ENCODE measurements at regions not wholly inside any gene's neighbourhood (a gene's known extent, or its start where the extent isn't known, plus 50 kb on each side); places are given as distances from the start of the nearest gene placed in this dataset.
"Not testable (repeated sequence)": the region's sequence is repeated elsewhere in the genome, so short reads cannot be mapped to it uniquely, and the experiment has no call there.

DNA sequence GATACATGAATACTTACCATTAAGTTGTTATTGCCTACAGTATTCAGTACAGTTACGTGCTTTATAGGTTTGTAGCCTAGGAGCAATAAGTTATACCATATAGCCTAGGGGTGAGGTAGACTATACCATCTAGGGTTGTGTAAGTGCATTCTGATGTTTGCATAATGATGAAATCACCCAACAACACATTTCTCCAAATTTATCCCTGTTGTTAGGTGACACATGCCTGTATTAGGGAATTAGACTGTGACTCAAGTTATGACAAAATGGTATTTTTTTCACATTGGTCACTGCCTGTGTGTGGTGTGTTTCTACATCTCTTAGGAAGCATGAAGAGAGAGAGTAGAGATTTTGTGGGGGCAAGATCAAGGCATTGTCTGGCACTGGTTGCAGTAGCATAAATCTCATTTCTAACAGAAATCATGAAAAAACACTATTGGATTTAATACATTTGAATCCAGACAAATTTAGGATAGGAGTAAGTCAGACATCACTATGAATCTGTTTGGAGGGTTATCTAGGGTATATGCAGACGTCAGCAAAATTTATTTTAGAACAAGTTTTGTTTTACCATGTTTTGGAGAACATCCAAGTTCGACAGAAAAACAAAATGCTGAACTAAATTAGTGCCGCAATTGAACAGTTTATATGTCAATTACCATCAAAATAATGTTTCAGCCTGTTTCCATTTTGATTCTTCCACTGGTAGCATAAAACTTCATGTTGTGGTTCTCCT is 332.1 kb downstream of the LMO7 start:
- no peak for DNase-seq

DNA sequence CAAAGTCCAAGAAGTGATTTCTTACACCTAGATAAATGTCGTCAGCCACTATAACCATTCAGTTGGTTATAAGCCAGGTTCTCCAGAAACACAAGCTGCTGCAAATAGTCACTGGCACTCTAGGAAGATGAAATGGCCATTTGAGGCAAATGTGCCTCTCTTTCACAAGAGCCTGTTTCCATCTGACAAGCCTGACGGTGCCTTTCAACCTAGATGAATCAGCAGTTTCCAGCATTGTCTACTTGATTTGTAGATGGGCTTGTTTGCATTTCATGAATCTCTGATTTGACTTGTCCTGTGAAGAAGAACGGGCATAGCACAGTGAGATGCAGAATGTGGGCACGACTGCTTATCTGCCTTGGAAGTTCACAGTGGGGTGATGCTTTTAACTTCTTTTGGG is 327.2 kb downstream of the LMO7 start:
- DNase-seq: no peak

DNA sequence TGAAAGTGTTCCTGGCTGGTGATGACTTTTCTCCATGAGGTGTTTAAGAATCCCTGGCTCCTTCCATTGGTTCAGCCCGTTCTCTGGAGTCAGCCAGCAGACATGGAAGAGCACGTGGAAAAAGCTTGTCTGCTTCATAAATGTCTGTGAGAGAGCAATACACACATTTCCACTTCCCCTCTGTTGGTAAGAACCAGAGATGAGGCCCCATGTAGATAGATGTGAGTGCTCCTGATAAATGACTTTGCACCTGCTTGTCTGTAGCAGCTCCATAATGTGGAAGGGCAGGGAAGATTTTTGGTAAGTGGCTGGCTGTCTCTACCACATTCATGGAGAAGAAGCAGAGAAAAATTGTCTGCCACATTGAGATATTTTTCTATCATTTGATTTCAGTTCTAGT is 325.8 kb downstream of the LMO7 start:
- no peak for DNase-seq

DNA sequence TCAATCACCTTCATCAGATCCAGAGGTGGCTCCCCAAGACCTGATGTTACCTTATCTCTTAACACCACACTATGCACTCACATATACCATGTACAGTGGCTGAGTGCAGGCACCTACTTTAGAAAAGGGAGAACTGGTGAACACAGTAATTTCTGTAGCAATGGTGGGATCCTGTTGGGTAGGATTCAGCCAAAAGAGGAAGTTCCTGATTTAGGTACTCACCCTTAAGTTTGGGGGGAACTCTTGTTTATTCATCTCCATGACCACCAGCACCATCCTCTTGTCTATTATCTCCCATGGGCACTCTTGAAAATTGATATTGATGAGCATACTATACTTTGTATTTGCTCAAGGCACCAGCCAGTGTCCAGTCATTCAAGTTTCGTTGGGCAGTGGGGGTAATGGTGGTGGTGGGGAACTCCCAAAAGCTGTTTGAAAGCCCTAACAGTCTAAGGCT is 324.4 kb downstream of the LMO7 start:
- DNase-seq: no peak

DNA sequence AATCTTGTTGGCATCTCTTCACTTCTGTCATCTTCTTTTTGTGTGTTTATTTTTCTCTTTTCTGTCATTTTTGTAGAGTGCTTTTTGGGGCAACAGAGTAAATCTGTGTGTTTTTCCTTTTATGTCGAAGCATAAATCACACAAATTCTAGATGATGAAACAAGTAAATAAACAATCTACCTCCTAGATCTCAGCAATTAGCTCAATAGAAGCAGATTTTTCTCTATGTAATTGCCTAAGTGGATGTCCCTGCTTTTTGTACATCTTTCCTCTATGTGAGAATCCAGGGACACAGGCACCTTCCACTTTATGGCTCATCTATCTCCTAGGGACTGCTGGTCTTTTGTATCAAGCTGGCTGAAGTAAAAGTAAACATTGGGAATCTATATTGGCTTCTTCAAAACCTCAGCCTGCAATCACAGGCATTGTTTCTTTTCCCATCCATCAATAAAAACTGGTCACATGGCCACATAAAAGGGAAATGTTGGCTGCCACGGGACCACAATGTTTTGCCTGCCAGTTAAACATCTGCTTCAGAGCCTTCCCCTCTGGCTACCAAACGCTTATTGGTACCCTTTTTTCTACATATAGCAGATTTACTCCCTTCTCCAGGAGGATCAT is 323.8 kb downstream of the LMO7 start:
- no peak for DNase-seq

DNA sequence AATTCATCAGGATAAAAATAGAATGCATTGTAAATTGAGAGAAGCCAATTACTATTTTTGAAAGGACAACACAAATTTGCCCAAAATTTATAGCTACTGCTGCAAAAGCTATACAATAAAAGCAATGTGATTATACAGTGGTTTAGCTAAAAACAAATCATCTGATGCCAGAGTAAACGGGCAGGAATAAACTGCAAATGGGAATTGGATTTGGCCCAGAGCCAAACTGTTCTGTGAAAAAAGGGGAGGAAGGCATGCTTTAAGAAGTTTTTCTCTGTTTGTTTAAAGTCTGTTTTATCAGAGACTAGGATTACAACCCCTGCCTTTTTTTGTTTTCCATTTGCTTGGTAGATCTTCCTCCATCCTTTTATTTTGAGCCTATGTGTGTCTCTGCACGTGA is 317.5 kb downstream of the LMO7 start:
- not testable (repeated sequence) for DNase-seq

DNA sequence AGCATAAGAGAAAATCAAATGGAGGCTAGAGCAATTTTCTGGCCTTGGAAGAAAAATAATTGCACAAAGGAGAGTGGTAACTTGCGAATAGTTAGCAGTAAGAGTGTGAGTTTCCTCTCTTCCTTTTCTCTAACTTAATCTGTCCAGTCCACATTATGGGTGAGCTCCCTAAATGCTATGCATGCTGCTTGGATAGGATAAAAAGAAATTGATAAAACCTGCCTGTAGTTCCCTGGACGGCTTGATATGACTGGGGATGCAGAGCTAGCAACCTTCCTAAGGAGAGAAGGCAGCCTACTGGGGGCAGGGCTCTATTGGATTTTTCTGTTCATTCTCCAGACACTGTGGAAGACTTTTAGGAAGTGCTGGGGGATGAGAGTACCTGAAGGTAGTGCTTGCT is 311.3 kb downstream of the LMO7 start:
- no peak for DNase-seq

DNA sequence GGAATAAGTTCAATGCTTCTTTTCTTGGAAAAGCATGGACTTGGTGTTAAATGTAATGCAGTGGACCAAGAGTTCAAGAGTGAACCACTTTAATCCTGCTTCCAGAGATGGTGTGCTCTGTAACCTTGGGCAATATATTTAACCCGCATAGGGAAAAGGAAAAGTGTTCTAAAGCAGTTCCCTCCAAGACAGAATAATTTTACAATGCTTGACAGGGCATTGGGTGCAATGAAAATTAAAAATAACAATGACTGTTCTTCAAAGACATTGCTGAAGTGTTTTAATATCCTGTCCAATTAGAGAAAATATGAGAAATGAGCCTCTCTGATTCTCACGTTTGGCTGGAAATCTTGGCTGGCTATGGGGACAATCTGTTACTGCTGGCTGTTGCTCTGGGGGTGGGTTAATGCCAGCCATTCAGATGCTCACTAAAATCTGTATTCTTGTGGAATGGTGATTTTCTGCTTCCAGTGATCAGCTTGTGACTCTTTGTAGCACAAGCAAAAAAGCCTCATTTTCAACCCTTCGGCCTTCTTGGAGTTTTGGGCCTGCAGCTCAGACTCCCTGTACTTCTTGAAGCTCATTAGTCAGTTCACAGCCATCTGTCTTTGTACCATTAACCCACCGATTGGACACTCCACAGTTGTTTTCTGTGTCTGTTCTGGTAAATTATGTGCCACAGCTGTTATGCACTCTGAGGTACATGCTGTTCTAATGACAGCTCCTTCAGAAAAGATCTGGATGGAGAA is 310.6 kb downstream of the LMO7 start:
- no peak for DNase-seq

DNA sequence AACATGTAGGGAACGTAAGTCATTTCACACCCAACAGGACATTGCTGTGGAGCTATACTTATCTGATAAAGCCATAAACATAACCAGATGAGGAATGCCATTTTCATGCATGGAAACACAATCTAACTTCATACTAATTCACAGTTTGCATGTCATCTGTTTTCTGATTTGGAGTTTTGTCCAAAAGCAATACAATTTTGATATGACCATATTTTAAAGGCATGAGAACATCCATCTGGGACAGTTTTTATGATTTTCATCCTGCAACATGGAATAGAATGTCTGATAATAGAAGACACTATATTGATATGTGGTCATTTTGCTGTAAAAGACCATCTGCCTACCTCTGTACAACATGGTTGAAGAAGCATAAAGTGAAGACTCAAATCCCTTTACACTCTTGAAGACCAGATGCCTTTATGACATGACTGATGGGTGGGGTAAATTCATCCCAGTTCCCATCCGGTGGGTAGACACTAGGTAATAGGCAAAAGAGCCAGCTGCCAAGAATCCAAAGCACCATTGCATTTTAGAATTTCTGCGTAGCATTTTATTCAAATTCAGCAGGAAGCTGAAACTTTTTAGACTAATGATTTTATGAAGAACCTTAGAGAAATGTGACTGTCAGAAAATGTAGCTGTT is 309.8 kb downstream of the LMO7 start:
- no peak for DNase-seq

DNA sequence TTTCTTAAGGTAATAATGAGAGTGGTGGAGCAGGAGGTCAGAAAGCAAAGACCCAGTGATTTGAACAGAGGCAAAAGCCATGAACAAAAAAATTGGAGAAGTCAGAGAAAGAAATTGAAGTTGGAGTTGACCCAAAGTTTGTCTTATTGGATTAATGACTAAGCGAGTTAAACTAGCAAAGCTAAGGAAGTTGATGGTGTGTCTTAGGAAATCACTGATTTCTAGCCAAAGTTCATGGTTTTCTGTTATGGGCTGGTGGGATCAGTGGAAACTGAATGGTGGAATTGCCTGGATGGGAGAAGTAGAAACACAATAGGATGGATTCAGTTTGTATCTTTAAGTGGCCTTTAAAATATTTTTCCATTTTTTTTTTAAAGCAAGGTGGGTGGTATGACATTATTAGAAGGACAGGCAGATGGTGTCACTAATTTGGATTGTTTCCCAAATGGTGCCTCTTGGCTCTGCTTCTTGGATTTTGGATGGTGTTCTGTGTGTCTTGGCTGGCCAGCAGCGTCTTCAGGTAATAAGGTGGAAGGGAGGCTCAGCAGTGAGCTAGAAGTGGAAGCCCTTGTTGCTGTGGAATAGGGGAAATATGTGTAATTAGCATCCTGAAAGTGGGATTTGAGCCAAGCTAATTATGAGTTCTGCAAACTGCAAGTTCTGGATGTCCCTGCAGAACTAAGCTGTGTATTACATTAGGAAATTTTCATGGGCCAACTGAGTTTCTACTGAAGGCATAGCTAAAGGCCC is 302.9 kb downstream of the LMO7 start:
- no peak for DNase-seq

DNA sequence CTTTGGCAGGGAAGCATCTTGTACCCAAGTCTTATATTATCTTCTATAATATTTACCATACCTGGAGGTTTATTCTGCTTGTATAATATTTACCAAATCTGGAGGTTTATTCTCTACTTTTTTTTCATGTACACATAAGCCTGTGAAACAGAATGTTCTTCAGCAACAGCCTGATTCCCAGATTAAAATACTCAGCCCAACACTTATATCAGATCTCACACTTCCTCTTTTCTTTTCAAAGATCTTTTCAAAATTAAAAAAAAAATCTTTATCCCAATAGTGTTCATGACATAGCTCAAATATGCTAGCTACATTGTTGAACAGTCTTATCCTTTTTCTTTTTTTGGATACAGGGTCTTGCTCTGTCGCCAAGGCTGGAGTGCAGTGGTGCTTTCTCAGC is 300.7 kb downstream of the LMO7 start:
- no peak for DNase-seq

DNA sequence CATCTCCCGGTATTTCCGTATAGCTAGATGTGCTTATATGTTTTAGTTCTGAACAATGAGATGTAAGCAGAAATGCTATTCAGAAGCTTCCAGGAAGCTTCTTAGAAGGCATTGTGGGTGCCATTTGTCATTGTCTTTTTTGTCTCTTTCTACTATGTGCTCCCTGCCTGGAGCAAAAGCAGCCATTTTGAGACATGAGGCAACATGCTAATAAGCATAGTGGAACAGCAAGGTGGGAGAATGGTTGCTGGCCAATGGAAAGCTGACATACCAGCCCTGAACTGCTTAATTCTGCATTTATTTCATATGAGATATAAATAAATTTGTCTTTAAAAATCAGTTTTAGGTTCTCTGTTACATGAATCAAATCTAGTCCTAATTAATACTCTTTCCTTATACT is 299.7 kb downstream of the LMO7 start:
- DNase-seq: no peak

DNA sequence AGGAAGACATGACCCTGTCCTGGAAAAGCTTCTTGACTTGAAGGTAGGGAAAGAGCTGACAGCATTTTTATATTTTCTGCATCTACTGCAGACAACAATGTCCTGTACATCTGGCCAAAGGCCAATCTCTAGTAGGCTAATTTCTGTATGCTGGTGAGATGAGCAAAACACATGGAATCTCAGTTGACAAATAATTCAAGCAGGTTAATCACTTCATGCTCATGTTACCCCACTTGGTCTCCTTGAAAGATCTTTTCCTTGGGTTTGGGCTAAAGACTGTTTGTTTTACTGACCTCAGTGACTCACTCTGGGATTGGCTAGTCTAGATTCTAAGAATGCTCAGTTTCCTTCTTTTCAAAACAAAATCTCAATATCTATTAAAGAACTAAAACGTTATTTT is 298.8 kb downstream of the LMO7 start:
- no peak for DNase-seq

DNA sequence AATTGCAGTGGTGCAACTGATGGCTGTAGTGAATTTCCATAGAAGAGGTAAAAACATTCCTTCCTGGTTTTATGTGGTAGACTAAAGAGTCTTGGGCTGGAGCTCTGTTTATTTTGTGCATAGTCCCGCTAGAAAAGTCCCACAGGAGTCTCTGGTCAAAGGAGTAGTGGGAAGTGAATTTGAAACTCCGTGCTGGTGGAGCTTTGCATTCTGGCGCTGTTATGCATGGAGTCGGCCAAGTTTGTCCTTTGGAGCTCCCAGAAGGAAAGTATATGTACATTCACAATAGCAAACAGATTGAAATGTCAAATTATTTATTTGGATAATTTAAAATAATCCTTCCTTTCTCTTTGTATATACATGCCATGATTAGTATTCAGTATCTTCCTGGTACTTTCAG is 296.5 kb downstream of the LMO7 start:
- no peak for DNase-seq

DNA sequence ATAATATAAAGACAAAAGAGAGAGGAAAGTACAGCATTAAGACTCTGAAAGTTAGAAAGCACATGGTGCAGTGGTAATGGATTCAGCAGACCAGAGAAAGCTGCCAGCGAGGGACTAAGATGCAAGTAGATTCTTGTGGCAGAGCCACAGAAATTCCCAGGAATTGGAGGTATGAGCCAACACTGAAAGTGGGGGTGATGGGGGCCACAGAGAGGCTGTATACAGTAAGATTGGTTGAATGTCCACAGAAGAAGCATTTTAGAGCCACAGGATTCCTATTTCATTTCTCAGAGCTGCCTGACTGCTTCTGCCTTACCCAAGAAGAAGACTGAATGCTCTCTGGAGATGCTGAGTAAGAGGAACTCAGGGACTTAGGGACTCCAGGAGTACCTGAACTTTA is 295.0 kb downstream of the LMO7 start:
- DNase-seq: no peak

DNA sequence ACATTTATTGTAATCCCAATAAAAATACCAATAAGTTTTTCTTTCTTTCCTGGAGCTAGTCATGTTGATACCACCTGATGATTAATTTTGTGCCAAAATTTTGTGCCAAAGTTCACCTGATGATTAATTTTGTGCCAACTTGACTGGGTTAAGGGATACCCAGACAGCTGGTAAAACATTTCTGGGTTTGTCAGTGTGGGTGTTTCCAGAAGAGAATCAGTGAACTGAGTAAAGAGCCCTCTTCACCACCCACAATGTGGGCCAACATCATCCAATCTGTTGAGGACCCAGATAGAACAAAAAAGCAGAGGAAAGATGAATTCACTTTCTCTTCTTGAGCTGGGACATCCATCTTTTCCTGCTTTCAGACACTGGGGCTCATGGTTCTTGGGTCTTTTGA is 292.9 kb downstream of the LMO7 start:
- no peak for DNase-seq

DNA sequence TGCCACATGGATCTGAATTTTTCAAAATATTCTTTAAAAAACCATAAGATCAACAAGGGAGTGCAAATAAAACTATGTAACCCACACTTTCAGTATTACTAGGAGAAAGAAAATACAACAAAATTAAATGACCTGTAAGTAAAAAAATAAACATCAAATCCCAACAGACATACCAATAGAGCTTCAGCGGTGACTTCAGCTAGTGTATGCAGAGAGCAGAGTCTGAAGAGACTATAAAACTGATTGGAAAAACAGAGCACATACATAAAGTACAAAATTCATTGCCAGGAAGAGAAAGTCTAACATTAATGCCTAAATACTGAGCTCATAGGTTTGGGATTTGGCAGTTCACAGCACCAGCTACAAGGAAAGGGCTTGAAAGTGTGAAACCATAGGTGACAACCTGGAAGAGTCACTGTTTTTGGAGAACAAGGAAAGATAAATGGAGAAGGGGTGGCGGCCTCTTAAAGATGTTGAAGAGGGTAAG is 291.1 kb downstream of the LMO7 start:
- no peak for DNase-seq

DNA sequence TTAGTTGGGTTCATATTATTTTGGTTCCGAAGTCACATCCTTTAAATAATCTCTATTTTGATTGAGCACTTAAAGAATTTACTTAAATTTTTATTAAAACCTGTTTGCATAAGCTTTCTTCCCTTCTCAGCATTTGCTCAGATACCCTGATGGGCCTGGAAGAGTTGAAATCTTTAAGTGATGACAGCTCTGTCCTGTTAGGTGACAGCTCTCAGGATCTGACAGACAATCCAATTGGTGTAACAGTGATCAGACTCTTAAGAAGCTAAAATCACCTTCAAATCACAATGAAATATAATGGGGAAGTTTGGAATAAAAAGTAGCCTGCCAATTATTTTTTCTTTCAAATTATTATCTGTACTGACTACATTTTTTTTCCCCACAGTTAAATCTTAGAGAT is 284.4 kb downstream of the LMO7 start:
- DNase-seq: no peak

DNA sequence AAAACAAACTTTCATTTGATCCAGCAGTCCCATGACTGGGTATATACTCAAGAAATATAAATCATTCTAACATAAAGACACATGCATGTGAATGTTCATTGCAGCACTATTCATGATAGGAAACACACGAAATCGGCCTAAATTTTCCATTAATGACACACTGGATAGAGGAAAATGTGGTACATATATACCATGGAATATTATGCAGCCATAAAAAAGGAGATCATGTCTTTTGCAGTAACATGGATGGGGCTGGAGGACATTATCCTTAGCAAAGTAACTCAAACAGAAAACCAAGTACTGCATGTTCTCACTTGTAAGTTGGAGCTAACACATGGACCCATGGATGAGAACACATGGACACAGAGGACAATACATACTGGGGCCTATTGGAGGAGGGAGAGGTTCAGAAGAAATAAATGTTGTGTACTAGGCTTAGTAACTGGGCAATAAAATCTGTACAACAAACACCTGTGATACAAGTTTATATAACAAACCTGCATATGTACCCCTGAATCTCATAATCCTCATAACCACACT is 283.6 kb downstream of the LMO7 start:
- DNase-seq: no peak

DNA sequence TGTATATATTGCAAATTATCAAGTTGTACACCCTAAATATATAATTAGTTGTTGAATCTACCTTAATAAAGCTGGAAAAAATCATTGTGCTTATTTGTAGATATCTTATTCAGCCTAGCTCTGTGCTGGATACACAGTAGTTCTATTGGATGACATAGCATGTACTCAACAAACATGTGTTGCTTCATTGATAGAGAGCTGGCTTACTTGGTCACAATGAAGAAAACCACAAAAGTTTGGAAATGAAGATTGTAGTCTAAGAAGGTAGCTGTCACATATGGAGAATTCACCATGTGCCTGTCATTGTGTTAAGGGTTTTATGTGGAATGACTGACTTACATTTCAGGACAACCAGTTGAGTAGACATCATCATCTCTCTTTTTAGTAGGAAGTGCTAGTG is 278.9 kb downstream of the LMO7 start:
- DNase-seq: no peak

DNA sequence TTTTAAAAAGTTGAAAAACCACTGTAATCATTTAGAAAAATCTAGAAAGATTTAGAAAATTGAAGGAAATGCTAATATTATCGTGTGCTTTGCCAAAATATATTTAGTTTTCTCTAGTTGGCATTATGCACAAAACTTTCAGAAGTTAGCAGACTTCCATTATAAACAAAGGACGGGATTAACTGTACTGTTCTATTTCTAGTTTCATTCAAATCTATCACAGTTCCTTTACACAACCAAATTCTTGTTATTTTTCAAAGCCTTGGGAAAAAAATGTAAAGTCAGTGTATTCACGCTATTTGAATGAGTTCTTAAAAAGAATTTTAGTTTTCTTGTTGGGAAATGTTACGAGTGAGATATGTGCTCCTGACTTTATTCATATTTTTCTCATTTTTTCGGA is 277.8 kb downstream of the LMO7 start:
- no peak for DNase-seq

DNA sequence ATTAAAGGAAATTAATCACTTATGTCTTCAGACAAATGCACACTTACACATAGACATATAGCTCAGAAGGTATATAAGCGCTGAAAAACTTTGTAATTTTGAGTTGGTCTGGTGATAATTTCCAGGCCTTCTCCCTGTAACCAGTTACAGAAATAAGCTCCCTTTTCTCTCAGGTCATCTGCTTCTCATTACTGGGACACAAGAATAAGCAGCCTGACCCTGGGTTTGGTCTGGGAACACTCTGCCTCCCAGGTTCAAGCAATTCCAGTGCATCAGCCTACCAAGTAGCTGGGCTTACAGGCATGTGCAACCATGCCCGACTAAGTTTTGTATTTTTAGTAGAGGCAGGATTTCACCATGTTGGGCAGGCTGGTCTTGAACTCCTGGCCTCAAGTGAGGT is 274.5 kb downstream of the LMO7 start:
- no peak for DNase-seq

All from DMS79 (cell line).